ENCODE measurements at regions not wholly inside any gene's neighbourhood (a gene's known extent, or its start where the extent isn't known, plus 50 kb on each side); places are given as distances from the start of the nearest gene placed in this dataset.

GRCh38 chr15:98363416-98363815 is 284.9 kb upstream of the IGF1R start:
- DNase-seq (ENCODE audit: low read depth), result no peak
- no peak overlapping the region for H3K4me3 ChIP-seq (ENCODE audit: low read depth, low read length)
- no peak for TF ChIP-seq CTCF (IDR thresholded peaks at IDR 0.05; ENCODE audit: insufficient read depth, low read length)

GRCh38 chr15:98363955-98364354 is 284.4 kb upstream of the IGF1R start:
- no peak for TF ChIP-seq CTCF (IDR thresholded peaks at IDR 0.05; ENCODE audit: insufficient read depth, low read length)
- DNase-seq (ENCODE audit: low read depth), result no peak
- H3K4me3 ChIP-seq (ENCODE audit: low read depth, low read length), result no peak overlapping the region

GRCh38 chr15:98369081-98369716 is 279.1 kb upstream of the IGF1R start:
- TF ChIP-seq CTCF (IDR thresholded peaks at IDR 0.05; ENCODE audit: insufficient read depth, low read length), result no peak
- DNase-seq (ENCODE audit: low read depth), result no peak

GRCh38 chr15:98375513-98376340 is 272.6 kb upstream of the IGF1R start:
- H3K4me3 ChIP-seq (ENCODE audit: low read depth, low read length), result no peak overlapping the region
- TF ChIP-seq CTCF (IDR thresholded peaks at IDR 0.05; ENCODE audit: insufficient read depth, low read length), result no peak
- DNase-seq (ENCODE audit: low read depth), result no peak

More at GRCh38 chr15:98369081-98369716, 279.1 kb upstream of the IGF1R start:
- no peak overlapping the region for H3K4me3 ChIP-seq (ENCODE audit: low read depth, low read length)

GRCh38 chr15:98380721-98381120 is 267.6 kb upstream of the IGF1R start:
- DNase-seq (ENCODE audit: low read depth), result no peak
- no peak for TF ChIP-seq CTCF (IDR thresholded peaks at IDR 0.05; ENCODE audit: insufficient read depth, low read length)

DNA sequence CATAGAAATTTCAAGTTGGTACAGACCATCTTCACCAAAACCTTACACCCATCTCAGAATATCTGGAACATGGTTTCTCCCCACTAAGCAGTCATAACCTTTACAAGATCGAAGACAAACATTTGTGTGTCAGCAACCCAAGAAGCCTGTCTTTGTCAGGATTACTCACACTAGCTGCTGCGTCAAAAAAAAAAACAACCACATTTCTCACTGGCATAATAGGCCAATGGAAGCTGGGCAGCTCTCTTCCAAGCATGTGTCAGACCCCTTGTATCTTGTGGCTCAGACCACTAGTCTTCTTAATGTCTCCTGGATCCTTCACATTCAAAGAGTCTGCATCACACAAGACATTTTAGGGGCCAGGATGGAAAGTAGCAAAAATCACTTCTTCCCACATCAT is 266.9 kb upstream of the IGF1R start:
- TF ChIP-seq CTCF (IDR thresholded peaks at IDR 0.05; ENCODE audit: insufficient read depth, low read length), result no peak
- H3K4me3 ChIP-seq (ENCODE audit: low read depth, low read length), result no peak overlapping the region
- no peak for DNase-seq (ENCODE audit: low read depth)

More at GRCh38 chr15:98380721-98381120, 267.6 kb upstream of the IGF1R start:
- no peak overlapping the region for H3K4me3 ChIP-seq (ENCODE audit: low read depth, low read length)
